Neutrophil (primary cell): ENCODE measurements at regions not wholly inside any gene's neighbourhood (a gene's known extent, or its start where the extent isn't known, plus 50 kb on each side); places are given as distances from the start of the nearest gene placed in this dataset.

Experiments used
- H3K27ac ChIP-seq: fragments of 200-600 bp; sonication (generic); 2 replicates; pipeline ENCODE4 v1.5.1; 2016; ENCODE audit warnings: mild to moderate bottlenecking, moderate library complexity
- H3K27me3 ChIP-seq: fragments of 200-600 bp; sonication (generic); 2 replicates; pipeline ENCODE4 v1.6.0; 2016; ENCODE audit warnings: mild to moderate bottlenecking
- H3K36me3 ChIP-seq: fragments of 200-600 bp; sonication (generic); 2 replicates; pipeline ENCODE4 v1.5.1; 2017
- H3K4me1 ChIP-seq, 2 experiments: fragments of 200-600 bp in 1 of 2; sonication (generic) in 1 of 2; 1 replicate in 1 of 2; 2 replicates in 1 of 2; pipeline versions ENCODE4 v1.5.1 to v1.6.1; 2013 to 2016; ENCODE audit warnings: low read depth in 1 of 2, low read length in 1 of 2, mild to moderate bottlenecking in 1 of 2, moderate library complexity in 1 of 2; ENCODE audit not compliant: control insufficient read depth in 1 of 2, insufficient read depth in 1 of 2
- H3K4me3 ChIP-seq, 2 experiments: fragments of 200-600 bp in 1 of 2; sonication (generic) in 1 of 2; 1 replicate in 1 of 2; 2 replicates in 1 of 2; pipeline ENCODE4 v1.5.1; 2013 to 2016; ENCODE audit warnings: low read depth in 1 of 2, low read length in 1 of 2, mild to moderate bottlenecking in 1 of 2, moderate library complexity in 1 of 2
- H3K9me3 ChIP-seq: fragments of 200-600 bp; sonication (generic); 2 replicates; pipeline ENCODE4 v1.5.1; 2016
- CTCF ChIP-seq: fragments of 200-600 bp; sonication (generic); IDR thresholded peaks from 2 replicates; pipeline ENCODE4 v1.5.1; 2016; ENCODE audit warnings: antibody characterized with exemption

- no peak overlapping the region for H3K4me3 ChIP-seq
- no peak overlapping the region for H3K27ac ChIP-seq
- H3K4me1 ChIP-seq = no peaks in the 10 kb centered on the region
- H3K36me3 ChIP-seq = no peaks in the 10 kb centered on the region
- TF ChIP-seq CTCF = no peak
- no peaks in the 10 kb centered on the region for H3K9me3 ChIP-seq
- peaks cover 6% of the 10 kb centered on the region for H3K27me3 ChIP-seq
Measured at GRCh38 chr2:23292024-23292423, 93.0 kb upstream of the KLHL29 start.

GRCh38 chr2:23293063-23293462 lies 91.9 kb upstream of the KLHL29 start:
- peaks cover 6% of the 10 kb centered on the region for H3K27me3 ChIP-seq
- TF ChIP-seq CTCF = no peak

GRCh38 chr2:23293731-23294130 lies 91.2 kb upstream of the KLHL29 start:
- no peaks in the 10 kb centered on the region for H3K9me3 ChIP-seq
- H3K4me3 ChIP-seq = no peak overlapping the region
- peaks cover 6% of the 10 kb centered on the region for H3K27me3 ChIP-seq
- no peaks in the 10 kb centered on the region for H3K36me3 ChIP-seq
- H3K27ac ChIP-seq = no peak overlapping the region
- H3K4me1 ChIP-seq = no peaks in the 10 kb centered on the region
- no peak for TF ChIP-seq CTCF

More at GRCh38 chr2:23293063-23293462, 91.9 kb upstream of the KLHL29 start:
- Histone ChIP-seq H3K9me3 (no peaks in the 10 kb centered on the region), H3K4me1 (no peaks in the 10 kb centered on the region), H3K27ac (no peak overlapping the region), H3K36me3 (no peaks in the 10 kb centered on the region), H3K4me3 (no peak overlapping the region)

- H3K27me3 ChIP-seq = peaks cover 6% of the 10 kb centered on the region
- no peaks in the 10 kb centered on the region for H3K36me3 ChIP-seq
- H3K4me3 ChIP-seq = no peak overlapping the region
- H3K9me3 ChIP-seq = no peaks in the 10 kb centered on the region
- no peaks in the 10 kb centered on the region for H3K4me1 ChIP-seq
- TF ChIP-seq CTCF = no peak
- H3K27ac ChIP-seq = no peak overlapping the region
Measured at GRCh38 chr2:23294238-23294637, 90.7 kb upstream of the KLHL29 start.

- no peak overlapping the region for H3K4me3 ChIP-seq
- H3K27ac ChIP-seq = no peak overlapping the region
- TF ChIP-seq CTCF = no peak
- no peaks in the 10 kb centered on the region for H3K4me1 ChIP-seq
- H3K27me3 ChIP-seq = peaks cover 6% of the 10 kb centered on the region
- no peaks in the 10 kb centered on the region for H3K9me3 ChIP-seq
- H3K36me3 ChIP-seq = no peaks in the 10 kb centered on the region
Measured at GRCh38 chr2:23296691-23297090, 88.3 kb upstream of the KLHL29 start.

- no peaks in the 10 kb centered on the region for H3K4me1 ChIP-seq
- TF ChIP-seq CTCF = no peak
- H3K27ac ChIP-seq = no peak overlapping the region
- H3K36me3 ChIP-seq = no peaks in the 10 kb centered on the region
- no peaks in the 10 kb centered on the region for H3K9me3 ChIP-seq
- peaks cover 6% of the 10 kb centered on the region for H3K27me3 ChIP-seq
- no peak overlapping the region for H3K4me3 ChIP-seq
Measured at GRCh38 chr2:23297112-23297511, 87.9 kb upstream of the KLHL29 start.
